Occipital lobe (tissue), 1 donor: ENCODE measurements at regions not wholly inside any gene's neighbourhood (a gene's known extent, or its start where the extent isn't known, plus 50 kb on each side); places are given as distances from the start of the nearest gene placed in this dataset.
"Not testable (repeated sequence)": the region's sequence is repeated elsewhere in the genome, so short reads cannot be mapped to it uniquely, and the experiment has no call there.

Experiments used
- DNase-seq: peaks from one replicate; lab custom pipeline; 2025; lab: John Stamatoyannopoulos, UW

- DNase-seq, result no peak
Measured at GRCh38 chr21:22145545-22145944, 1147.3 kb downstream of the NCAM2 start.

DNA sequence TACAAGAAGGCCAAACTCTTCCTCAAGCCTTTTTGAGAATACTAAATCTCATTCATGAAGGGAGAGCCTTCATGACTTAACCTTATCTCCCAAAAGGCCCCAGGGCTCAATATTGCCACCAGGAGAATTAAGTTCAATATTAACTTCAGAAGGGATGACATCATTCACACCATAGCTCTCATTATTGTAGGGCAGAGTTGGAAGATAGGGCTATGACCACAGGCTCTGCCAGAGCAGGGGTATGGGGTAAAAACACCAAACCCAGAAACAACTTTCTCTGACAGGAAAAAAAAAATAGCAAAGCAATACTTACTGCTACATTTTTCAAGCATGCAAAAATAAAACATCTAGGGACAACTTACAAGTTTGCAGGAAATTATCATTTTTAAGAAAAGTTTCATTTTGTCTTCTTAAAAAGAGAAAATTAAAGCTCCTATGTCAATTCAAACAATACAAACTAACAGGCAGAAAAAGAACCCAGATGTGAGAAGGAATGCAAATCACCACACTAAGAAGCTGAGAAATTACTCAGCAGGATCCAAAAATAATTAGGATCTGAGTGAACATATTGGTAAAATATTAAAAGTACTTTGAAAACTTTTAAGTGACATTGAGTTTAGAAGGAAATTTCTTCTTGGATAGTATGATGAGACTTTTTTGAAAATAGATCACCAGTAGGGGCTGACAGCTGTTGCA, 1156.5 kb downstream of the NCAM2 start:
- DNase-seq, result no peak

DNA sequence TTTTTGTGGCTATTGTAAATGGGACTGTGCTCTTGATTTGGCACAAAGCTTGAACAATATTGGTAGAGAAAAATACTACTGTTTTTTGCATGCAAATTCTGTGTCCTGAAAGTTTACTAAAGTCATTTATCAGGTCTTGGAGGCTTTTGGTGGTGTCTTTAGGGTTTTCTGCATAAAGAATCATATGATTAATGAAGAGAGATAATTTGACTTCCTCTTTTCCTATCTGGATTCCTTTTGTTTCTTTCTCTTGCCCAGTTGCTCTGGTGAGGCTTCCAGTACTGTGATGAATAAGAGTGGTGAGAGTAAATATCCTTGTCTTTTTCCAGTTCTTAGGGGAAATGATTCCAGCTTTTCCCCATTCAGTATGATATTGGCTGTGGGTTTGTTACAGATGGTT, 1166.7 kb downstream of the NCAM2 start:
- DNase-seq, result no peak

DNA sequence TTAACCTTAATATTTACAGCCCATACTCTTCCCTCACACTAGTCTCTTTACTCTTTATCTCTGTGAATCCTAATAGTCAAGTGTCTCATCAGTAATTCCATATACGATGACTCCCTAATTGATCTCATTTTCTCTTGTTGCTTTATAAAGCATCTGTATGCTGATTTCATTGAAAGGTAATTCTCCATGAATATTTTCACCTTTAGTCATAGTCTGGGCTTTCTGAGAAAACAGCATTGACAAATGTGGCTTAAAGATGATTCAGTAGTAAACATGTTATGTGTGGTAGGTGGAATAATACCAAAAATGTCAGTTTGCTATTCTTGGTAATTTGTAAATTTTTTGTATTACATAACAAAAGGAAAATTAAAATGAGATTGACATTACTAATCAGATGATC, 1176.5 kb downstream of the NCAM2 start:
- DNase-seq, result no peak

DNA sequence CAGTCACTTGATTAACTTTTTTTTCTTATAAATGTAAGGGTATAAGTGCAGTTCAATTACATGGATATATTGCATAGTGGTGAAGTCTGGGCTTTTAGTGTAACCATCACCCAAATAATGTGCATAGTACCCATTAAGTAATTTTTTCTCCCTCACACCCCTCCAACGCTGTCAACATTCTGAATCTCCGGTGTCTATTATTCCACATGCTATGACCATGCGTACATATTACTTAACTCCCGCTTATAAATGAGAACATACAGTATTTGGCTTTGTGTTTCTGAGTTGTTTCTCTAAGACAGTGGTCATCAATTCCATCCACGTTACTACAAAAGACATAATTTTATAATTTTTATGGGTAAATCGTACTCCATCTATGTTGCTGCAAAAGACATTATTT, 1191.1 kb downstream of the NCAM2 start:
- no peak for DNase-seq

DNA sequence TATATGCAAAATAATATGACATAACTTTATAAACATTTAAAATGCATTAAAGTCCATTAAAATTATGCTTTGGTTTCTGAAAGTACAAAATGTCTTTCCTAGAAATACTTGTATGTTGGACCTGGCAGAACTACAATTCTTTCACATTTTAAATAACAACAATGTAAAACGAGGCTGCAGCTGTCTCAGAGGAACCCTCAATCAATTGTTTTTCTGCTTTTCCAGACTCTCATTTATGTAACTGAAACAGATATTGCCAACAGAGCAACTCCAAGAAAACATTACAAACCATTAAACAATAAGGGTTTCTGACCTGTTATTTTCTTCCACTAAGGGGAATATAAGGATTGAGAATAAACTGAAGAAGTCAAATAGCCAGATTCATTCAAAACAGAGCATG, 1193.4 kb downstream of the NCAM2 start:
- DNase-seq, result no peak

GRCh38 chr21:22192766-22193165, 1194.6 kb downstream of the NCAM2 start:
- no peak for DNase-seq

GRCh38 chr21:22194986-22195385, 1196.8 kb downstream of the NCAM2 start:
- DNase-seq, result not testable (repeated sequence)

GRCh38 chr21:22200378-22201092, 1202.3 kb downstream of the NCAM2 start:
- no peak for DNase-seq

GRCh38 chr21:22201126-22201525, 1202.9 kb downstream of the NCAM2 start:
- DNase-seq, result no peak

DNA sequence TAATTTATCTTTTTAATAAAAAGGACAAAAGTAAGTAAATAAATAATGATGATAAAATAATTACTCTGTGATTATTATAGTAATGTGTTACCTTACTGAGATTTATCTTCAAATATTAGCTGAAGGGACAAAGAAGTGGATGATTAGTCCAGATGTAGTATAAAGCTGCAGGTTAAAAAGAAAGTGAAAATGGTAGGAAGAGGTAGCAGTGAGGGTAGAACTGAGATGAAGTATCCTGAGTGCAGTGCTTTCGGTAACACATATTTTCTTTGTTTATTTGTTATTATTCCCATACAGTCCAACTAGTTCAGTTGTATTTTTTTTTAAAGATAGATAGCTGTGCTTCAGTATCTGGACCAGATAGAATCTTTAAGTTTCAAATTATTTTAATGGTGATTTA, 1203.5 kb downstream of the NCAM2 start:
- DNase-seq, result no peak

DNA sequence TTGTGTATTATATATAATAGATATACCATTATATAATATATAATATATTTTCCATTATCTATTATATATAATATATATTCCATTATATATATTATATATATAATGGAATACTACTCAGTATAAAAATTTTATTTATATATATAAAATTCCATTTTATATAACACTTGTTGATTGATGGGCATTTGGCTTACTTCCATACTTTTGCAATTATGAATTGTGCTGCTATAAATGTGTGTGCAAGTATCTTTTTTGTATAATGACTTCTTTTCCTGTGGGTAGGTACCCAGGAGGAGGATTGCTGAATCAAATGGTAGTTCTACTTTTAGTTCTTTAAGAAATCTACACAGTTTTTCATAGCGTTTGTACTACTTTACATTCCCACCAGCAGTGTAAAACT, 1211.1 kb downstream of the NCAM2 start:
- no peak for DNase-seq

DNA sequence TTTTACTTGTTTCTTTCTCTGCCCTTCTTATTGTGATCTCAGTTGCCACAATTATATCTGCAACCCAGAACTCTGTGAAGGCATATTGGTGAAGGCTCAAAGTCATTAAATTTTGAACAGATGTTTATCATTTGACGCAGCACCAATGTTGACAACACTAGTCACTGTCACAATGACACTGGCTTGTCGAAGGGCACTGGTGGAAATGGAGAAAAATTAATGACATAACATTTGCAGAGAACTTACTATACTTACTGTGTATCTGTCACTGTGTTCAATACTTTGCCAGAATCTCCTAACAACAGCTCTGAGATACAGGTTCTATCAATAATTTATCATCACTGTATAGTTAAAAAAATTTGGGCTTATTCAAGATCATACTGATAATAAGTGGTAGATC, 1213.7 kb downstream of the NCAM2 start:
- DNase-seq, result no peak

DNA sequence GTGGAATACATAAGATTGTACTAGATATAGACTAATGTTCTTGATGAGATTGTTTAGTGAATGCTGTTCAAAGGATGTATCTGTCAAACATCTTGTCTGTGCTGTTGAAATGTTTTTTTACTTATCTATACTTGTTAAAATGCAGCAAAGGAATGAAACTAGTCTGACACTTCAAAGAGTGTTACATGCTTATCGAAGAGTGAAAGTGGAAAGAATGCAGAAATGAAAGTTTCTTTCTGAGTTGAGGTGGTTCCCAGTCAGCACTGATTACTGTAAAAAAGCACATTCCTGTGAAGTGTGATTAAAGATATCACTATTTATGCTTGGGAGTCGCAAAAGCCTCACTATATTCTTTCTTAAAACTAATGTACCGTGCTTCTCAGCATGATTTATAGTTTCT, 1225.2 kb downstream of the NCAM2 start:
- DNase-seq, result no peak

- no peak for DNase-seq
Measured at GRCh38 chr21:22224261-22224660, 1226.1 kb downstream of the NCAM2 start.

GRCh38 chr21:22225299-22225698, 1227.1 kb downstream of the NCAM2 start:
- no peak for DNase-seq

- no peak for DNase-seq
Measured at GRCh38 chr21:22231013-22231412, 1232.8 kb downstream of the NCAM2 start.

DNA sequence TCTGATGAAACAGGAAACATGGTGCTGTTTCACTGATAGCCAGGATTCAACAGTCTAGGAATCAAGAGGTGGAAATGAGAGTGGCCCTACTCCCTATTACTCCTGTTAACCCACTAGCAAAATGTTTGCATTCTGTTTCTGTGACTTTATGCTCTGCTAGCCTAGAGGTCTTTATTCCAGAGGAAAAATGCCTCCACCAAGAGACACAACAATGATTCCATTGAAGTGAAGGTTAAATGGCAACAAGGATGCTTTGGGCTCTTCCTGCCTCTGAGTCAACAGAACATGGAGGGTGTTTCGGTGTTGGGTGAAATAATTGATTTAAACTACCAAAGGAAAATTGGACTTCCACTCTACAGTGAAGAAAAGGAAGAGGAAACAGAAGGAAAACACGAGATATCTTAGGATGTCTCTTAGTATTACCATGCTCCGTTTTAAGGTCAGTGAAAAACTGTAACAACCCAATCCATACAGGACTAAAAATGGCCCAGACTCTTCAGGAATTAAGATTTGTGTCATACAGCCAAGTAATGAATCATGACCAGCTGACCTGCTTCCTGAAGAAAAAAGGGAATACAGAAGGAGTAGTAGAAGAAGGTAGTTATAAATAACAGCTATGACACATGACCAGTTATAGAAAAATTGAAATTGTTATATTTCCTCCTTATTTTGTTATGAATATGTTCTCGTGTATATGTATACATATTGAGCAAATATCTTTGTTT, 1237.8 kb downstream of the NCAM2 start:
- no peak for DNase-seq

GRCh38 chr21:22244516-22244915, 1246.3 kb downstream of the NCAM2 start:
- DNase-seq, result no peak

- DNase-seq, result no peak
Measured at GRCh38 chr21:22250355-22250754, 1252.1 kb downstream of the NCAM2 start.

DNA sequence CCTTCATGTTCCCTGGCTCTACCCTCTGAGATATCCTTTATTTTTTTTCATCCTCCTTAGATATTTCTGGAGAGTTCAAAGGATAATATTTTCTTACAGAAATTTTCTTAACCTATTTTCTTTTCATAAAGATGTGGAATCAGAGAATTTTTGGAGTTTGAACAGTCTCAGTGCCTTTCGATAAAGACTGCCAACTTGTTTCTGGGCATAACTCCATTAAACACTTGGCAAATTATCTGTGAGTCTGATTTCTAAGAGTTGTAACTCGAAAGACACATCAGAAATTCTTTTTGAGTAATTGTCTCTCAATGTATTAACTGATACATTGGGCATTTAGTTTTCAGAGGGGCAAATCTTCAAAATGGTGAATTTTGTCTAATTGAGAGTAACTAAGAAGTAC, 1255.6 kb downstream of the NCAM2 start:
- no peak for DNase-seq

- no peak for DNase-seq
Measured at GRCh38 chr21:22258821-22259220, 1260.6 kb downstream of the NCAM2 start.

GRCh38 chr21:22260274-22260673, 1262.1 kb downstream of the NCAM2 start:
- DNase-seq, result no peak
